Nephron (organoid): ENCODE measurements at regions not wholly inside any gene's neighbourhood (a gene's known extent, or its start where the extent isn't known, plus 50 kb on each side); places are given as distances from the start of the nearest gene placed in this dataset.
A peak's percentile ranks its signal among the peaks of the same experiment; 100 is the strongest.

Experiments
- H3K27ac Mint-ChIP-seq, 3 experiments: 2 replicates each; pipeline ENCODE4 v1.8.0; 2020; ENCODE audit warnings: mixed read lengths in 3 of 3, mild to moderate bottlenecking in 2 of 3, moderate library complexity in 1 of 3
- H3K27me3 Mint-ChIP-seq: 2 replicates; pipeline ENCODE4 v1.8.0; 2021; ENCODE audit warnings: low read depth, mild to moderate bottlenecking, moderate library complexity, mixed read lengths
- H3K36me3 Mint-ChIP-seq: 2 replicates; pipeline ENCODE4 v1.8.0; 2020; ENCODE audit warnings: low read depth, mixed read lengths
- H3K4me1 Mint-ChIP-seq: 2 replicates; pipeline ENCODE4 v1.8.0; 2020; ENCODE audit warnings: mixed read lengths
- H3K4me3 Mint-ChIP-seq, 3 experiments: 2 replicates each; pipeline ENCODE4 v1.8.0; 2020; ENCODE audit warnings: mild to moderate bottlenecking in 3 of 3, mixed read lengths in 3 of 3, moderate library complexity in 2 of 3
- H3K9me3 Mint-ChIP-seq: 2 replicates; pipeline ENCODE4 v1.8.0; 2020; ENCODE audit warnings: mixed read lengths
- TF ChIP-seq, protein P1 (sequence below), 3 experiments: fragments of 200-600 bp; sonication (generic); IDR thresholded peaks; one replicate each; pipeline ENCODE4 v1.5.0; 2021; ENCODE audit warnings: antibody characterized with exemption in 3 of 3; ENCODE audit not compliant: unreplicated experiment in 3 of 3

DNA sequence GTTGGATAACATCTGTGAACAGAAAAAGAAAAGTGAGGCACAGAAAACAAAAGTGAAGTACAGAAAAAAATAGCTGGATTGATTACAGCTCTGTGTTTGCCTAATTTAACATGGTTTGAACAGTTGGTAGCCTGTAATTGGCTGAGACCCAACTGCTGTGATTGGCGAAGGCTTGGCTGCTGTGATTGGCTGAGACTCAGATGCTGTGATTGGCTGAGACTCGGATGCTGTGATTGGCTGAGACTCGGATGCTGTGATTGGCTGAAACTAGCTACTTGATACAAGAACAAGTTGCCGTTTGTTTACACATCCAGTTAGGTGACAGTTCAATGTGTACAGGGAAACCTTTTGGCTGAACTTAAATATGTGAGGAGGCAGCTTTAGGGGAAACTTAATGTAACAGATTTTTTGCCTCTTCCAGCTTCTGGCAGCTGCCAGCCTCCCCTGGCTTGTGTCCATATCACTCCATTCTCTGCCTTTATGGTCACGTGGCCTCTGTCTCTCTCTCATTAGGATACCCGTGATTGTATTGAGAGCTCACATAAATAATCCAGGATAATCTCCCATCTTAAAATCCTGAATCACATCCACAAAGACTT lies 223.4 kb upstream of the FOXA2 start:
- Mint-ChIP-seq H3K4me1 (peaks cover 55% of the 10 kb centered on the region), H3K9me3 (peaks cover 2% of the 10 kb centered on the region), H3K27ac (no peak overlapping the region), H3K4me3 (no peak overlapping the region), H3K27me3 (peaks cover 11% of the 10 kb centered on the region), H3K36me3 (no peaks in the 10 kb centered on the region)
- TF ChIP-seq, protein P1, sequence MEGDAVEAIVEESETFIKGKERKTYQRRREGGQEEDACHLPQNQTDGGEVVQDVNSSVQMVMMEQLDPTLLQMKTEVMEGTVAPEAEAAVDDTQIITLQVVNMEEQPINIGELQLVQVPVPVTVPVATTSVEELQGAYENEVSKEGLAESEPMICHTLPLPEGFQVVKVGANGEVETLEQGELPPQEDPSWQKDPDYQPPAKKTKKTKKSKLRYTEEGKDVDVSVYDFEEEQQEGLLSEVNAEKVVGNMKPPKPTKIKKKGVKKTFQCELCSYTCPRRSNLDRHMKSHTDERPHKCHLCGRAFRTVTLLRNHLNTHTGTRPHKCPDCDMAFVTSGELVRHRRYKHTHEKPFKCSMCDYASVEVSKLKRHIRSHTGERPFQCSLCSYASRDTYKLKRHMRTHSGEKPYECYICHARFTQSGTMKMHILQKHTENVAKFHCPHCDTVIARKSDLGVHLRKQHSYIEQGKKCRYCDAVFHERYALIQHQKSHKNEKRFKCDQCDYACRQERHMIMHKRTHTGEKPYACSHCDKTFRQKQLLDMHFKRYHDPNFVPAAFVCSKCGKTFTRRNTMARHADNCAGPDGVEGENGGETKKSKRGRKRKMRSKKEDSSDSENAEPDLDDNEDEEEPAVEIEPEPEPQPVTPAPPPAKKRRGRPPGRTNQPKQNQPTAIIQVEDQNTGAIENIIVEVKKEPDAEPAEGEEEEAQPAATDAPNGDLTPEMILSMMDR (IDR thresholded peaks at IDR 0.05; ENCODE audit: unreplicated experiment in 3 of 3), result no peak

DNA sequence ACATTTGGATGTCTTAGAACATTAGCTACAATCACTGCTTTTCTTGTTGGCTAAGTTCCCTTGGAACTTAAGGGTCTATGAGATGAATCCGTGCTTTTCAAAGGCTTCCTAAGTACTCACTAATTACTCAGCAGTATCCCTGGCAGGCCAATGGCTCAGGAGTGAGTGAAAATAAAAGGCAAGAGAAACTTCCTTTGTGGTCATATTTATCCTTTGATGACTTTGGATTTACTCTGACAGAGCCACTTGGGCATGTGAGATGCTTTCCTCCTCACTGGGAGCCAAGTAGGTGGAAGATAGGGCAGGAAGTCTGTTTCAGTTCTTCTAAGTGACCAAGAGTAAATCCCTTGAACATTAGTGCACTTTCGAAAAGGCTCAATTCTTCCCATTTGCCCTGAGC lies 224.3 kb upstream of the FOXA2 start:
- Mint-ChIP-seq H3K27me3 (peaks cover 11% of the 10 kb centered on the region), H3K9me3 (peaks cover 2% of the 10 kb centered on the region), H3K36me3 (no peaks in the 10 kb centered on the region), H3K4me1 (peaks cover 60% of the 10 kb centered on the region), H3K4me3 (no peak overlapping the region), H3K27ac (no peak overlapping the region)
- TF ChIP-seq, protein P1 (IDR thresholded peaks at IDR 0.05; ENCODE audit: unreplicated experiment in 3 of 3), result no peak

DNA sequence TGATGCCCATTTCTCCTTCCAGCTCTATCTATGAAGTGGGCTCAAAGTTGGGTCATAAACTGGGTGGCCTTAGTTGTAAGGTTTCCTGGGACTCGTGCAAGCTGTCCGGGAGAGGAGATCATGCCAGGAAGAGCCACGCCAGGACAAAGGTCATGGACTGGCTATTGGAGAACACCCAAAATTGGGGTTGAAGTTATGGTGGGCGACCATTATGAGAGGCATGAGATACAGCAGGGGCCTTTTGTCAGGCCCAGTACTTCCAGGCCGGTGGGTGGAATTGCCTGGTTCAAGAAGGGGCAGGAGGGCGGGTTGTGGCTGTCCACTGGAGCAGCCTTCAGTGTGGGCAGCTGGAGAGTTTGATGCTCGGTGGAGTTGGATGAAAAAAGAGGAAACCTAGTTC lies 225.1 kb upstream of the SSTR4 start:
- Mint-ChIP-seq H3K9me3 (peaks cover 2% of the 10 kb centered on the region), H3K4me3 (no peak overlapping the region), H3K4me1 (peaks cover 68% of the 10 kb centered on the region), H3K36me3 (no peaks in the 10 kb centered on the region), H3K27ac (peak overlapping the region; percentile 59 to 78 (median 72)), H3K27me3 (peaks cover 11% of the 10 kb centered on the region)
- TF ChIP-seq, protein P1 (IDR thresholded peaks at IDR 0.05; ENCODE audit: unreplicated experiment in 3 of 3), result no peak

DNA sequence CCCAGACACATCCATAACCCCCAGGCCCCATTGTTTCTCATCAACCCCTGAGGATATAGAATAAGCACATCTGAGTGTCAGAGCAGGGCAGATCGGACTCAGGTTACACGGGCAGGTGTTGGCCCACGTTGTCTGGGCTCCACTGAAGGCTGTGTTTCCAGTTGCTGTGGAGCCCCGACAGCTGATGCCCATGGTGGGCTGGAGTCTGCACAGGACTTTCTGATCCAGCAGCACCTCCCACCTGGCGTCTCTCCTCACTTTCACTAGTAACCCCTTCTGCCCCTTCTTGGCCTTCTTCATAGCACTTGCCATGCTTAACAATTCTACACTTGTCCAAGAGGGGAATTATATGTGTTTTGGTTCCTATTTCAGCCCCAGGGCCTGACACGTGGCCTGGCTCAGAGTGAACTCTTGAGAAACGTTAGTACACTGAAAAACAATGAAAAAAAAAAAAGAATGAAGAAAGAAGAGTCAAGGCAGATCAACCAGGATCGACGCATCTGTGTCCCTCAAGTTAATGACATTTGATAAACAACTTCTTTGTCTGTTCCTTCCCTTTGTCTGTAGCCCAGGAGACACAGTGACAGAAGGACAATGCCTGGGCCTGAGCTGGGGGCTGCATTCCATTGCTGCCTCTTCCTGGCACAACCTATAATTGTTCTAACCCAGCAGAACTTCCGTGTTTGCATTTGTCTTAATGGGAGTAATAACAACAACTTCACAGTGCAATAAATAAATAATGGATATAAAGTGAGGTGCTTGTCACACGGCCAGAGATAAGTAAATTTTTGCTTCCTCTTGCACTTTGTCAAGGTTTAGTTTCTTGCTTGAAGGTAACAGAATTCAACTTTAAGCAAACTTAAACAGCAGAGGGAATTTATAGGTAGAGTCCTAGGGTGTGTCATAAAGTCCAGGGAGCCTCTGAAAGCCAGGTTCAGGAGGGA lies 224.2 kb upstream of the SSTR4 start:
- peak overlapping the region in 1 of 3 experiments; percentile 57 for H3K4me3 Mint-ChIP-seq
- H3K9me3 Mint-ChIP-seq, result no peaks in the 10 kb centered on the region
- peak overlapping the region; percentile 70 to 78 (median 72) for H3K27ac Mint-ChIP-seq
- TF ChIP-seq, protein P1 (IDR thresholded peaks at IDR 0.05; ENCODE audit: unreplicated experiment in 3 of 3), result no peak
- peaks cover 71% of the 10 kb centered on the region for H3K4me1 Mint-ChIP-seq
- H3K27me3 Mint-ChIP-seq, result peaks cover 4% of the 10 kb centered on the region
- H3K36me3 Mint-ChIP-seq, result no peaks in the 10 kb centered on the region

DNA sequence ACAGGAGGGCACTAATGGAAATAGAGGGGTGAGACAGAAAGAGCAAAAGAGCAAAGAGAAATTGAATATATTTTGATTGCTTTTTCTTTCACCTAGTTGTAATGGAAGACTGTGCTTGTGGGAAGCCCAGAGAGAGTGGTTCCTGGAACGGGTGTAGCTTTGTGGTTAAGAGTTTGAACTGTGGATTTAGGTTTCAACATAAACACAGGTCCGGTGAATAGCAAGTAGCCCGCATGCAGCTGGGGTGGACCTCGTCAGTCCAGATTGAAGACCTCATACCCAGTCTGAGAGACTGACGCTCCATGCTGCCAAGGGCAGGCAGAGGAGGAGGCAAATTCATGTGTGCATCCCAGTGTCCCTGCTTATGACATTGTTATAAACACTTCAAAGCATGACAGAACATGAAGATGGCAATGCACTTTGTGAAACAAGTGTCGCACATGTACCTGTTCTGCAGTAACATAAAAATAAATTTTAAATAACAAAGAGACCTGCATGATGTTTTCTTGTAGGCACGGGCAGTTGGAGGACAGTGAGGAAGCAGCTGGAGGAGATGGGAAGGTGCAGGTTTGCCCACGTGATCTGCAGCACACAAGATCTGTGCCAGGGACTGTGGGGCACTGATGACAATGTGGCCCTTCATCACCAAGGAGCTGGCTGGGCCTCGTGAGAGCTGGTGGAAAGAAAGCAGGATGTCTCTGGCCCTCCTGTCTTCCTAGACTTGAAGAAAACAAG lies 220.5 kb upstream of the SSTR4 start:
- H3K36me3 Mint-ChIP-seq, result no peaks in the 10 kb centered on the region
- peaks cover 75% of the 10 kb centered on the region for H3K4me1 Mint-ChIP-seq
- peak overlapping the region in 1 of 3 experiments; percentile 40 for H3K27ac Mint-ChIP-seq
- H3K27me3 Mint-ChIP-seq, result peaks cover 4% of the 10 kb centered on the region
- TF ChIP-seq, protein P1 (IDR thresholded peaks at IDR 0.05; ENCODE audit: unreplicated experiment in 3 of 3), result no peak
- peak overlapping the region in 1 of 3 experiments; percentile 11 for H3K4me3 Mint-ChIP-seq
- no peaks in the 10 kb centered on the region for H3K9me3 Mint-ChIP-seq
